DMS114 treated with DMSO at 0.1 percent for 48 hours (cell line): ENCODE measurements at regions not wholly inside any gene's neighbourhood (a gene's known extent, or its start where the extent isn't known, plus 50 kb on each side); places are given as distances from the start of the nearest gene placed in this dataset.
"Not testable (repeated sequence)": the region's sequence is repeated elsewhere in the genome, so short reads cannot be mapped to it uniquely, and the experiment has no call there.

ENCODE experiments used
- DNase-seq: peaks from one replicate; lab custom pipeline; 2025; ENCODE audit not compliant: unreplicated experiment; lab: John Stamatoyannopoulos, UW

DNA sequence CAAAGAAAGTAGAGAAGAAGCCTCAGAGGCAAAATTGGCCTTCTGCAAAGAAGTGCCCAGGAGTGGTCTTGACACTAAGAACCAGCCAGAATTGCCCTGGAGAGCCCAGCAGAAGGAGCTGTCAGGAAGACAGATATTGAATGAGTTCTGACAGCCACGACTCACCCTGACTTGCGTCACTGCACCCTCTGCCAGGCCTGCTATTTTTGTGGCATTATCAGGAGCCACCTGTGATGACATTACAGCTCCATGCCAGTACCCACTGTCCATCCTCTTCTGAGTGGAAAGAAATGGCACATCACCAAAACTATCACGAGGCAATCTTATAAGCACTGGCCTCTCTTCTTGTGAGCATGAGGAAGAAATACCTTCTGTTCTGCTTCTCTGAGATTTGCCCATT is 67.7 kb downstream of the SMIM20 start:
- DNase-seq = no peak

DNA sequence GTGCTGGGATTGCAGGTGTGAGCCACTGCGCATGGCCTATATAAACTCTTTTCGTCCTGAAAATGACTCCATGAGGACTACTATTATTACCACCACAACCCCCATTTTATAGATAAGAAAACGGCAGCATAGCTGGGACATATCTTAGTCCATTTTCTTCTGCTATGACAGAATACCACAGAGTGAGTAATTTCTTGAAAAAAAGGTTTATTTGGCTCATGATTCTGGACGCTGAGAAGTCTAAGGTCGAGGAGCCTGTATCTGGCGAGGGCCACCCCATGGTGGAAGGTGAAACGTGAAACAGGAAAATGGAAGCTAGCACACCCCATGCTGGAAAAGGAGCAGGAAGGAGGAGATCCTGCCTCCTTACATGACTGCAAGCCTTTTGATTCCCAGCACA is 68.9 kb downstream of the SMIM20 start:
- no peak for DNase-seq

DNA sequence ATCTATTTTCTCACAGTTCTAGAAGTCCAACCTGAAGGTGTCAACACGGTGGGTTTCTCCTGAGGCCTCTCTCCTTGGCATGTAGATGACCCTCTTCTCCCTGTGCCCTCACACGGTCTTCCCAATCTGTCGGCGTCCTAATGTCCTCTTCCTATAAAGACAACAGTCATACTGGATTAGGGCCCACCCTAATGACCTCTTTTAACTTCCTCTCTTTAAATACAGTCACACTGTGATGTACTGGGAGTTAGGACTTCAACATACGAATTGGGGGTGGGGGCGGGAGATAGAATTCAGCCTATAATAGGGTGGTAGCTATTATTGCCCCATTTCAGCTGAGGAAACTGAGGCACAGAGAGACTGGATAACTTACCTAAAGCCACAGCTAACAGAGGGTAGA is 70.2 kb downstream of the SMIM20 start:
- no peak for DNase-seq

DNA sequence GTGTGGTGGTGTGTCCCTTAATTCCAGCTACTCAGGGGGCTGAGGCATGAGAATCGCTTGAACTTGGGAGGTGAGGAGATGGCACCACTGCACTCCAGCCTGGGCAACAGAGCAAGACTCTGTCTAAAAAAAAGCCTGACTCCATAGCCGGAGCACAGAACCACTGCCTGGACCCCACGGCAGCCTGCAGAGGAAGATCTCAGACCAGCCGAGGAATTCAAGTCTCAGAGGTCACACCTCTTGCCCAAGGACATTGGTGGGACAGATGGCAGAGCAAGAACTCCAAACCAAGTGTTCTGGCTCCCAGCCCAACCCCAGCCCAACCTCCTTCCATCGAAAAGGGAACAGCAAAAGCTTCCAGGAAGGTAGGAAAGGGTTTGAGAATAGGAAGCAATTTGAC is 70.8 kb downstream of the SMIM20 start:
- no peak for DNase-seq

GRCh38 chr4:25986807-25987206 is 72.8 kb downstream of the SMIM20 start:
- no peak for DNase-seq

DNA sequence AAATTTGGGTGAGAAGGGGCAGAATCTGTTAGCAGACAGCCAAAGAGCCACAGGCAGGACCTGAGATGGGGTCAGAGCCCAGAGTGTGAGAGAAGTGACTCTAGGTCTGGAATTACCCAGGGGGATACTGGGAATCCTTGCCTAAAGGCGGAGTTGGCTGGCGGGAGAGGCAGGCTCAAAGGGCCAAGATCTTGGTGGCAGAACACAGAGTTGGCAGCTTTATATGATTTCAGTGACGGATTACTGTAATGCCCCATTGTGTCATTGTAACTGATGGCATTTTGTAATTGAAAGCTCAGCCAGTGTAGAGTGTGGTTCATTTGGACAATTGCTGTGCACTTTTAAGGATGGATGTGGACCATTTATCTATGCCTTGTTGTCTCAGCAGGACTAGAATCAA is 77.3 kb downstream of the SMIM20 start:
- DNase-seq = no peak

GRCh38 chr4:25993395-25994185 is 79.6 kb downstream of the SMIM20 start:
- no peak for DNase-seq

GRCh38 chr4:25994577-25994976 is 80.6 kb downstream of the SMIM20 start:
- not testable (repeated sequence) for DNase-seq

- DNase-seq = no peak
These were observed 86.4 kb downstream of the SMIM20 start for GRCh38 chr4:26000274-26000950.

DNA sequence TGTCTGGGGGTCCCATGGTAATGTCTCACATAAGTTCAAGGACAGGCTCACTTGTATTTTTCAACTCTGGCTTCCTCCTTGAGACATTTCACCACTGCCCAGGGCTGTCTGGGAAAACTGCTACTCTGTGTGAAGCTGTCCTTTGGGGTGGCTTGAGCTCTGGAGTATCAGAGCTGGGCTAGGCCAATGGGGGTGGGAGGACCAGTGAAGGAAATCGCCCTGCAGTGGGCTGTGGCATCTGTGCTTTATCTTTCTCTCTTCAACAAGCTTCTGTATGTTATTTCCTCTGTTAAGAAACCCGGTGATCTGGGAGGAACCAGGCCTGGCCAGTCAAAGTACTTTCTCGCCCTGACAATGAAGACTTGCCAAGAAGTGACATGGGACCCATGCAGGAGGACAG is 87.4 kb downstream of the SMIM20 start:
- DNase-seq = no peak

DNA sequence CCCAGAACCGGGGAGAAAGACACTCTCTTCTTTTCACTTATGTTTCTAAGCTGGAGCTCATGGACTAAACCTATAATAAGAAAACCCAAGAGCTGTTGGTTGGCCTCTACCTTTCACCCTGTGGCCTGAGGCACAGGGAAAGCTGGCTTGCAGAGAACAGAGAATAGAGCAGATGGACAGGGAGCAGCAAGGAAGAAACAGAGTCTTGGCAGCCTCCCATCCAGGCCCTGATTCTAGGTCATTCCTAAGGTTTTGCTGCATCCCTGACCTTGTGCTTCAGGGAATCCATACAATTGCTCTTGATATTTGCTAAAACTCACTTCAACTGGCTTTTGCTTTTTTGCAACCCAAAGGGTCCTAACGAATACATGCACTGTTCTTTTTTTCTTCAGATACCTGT is 87.8 kb downstream of the SMIM20 start:
- DNase-seq = no peak

DNA sequence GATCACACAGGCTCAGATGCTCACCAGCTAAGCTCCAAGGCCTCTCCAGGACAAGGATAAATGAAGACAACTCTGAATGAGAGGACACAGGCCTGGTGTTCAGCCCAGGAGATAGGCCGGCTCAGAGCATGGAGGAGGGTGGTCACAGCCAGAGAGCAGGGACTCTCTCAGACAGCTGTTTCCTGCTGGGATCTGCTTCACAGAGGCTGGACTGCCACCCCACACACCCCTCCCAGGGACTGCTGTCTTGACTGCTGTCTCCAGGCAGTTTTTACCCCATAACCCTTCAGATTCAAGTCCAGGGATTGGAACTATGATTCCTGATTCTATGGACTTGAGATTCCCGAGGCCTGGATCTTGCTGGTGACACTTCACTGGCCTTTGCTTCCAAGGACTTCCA is 89.0 kb downstream of the SMIM20 start:
- DNase-seq = no peak

- DNase-seq = no peak
These were observed 90.3 kb downstream of the SMIM20 start for GRCh38 chr4:26004290-26004689.

GRCh38 chr4:26005764-26006163 is 91.7 kb downstream of the SMIM20 start:
- no peak for DNase-seq

- DNase-seq = no peak
These were observed 94.7 kb downstream of the SMIM20 start for GRCh38 chr4:26008737-26009136.

DNA sequence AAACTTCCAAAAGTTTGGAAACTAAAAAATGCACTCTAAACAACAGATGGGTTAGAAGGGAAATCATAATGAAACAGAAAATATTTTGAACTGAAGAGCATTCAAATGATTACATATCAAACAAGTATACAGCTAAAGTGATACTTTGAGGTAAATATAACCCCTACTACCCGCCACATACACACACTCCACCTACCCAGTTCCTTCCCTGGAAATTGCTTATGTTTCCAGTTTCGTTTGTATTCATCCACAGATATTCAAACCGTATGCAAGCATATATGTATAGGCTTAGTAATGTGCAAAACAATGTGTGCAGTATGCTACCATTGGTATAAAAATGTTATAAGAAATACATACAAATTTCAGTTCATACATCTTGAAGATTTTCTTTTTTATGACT is 95.5 kb downstream of the SMIM20 start:
- no peak for DNase-seq

DNA sequence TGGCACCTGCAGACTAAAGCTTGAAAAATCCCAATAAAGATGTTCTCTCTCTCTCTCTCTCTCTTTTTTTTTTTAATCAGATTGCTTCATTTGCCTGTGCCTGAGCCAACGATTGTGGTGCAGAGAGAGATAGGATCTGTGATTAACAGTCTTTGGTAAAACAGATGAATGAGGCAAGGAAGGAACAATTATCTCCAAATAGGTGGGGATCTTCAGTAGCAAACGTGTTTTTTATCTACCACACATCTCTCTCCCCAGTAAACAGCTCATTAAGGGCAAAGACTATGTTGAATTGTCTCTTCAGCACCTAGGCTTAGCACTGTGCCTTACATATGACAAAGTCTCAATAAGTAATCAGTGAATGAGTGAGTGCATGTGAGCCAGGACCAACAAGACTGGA is 96.3 kb downstream of the SMIM20 start:
- no peak for DNase-seq

DNA sequence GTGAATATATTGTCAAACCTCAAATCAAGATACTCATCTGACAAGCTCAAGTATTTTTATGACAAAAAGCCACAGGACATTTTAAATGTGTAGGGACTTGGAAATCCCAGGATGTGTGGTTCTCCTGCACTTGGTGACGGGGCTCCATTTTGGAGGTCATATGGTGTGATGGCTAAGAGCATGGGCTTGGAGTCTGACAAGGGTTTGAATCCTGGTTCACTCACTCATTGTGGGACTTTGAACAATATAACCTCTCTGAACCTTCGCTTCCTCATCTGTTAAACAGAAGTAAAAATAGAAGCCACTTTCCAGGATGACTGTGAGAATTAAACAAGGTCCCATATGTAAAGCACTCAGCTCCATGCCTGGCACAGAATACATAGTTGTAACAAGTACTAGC is 99.6 kb downstream of the SMIM20 start:
- DNase-seq = no peak

GRCh38 chr4:26015133-26015651 is 101.2 kb downstream of the SMIM20 start:
- no peak for DNase-seq

DNA sequence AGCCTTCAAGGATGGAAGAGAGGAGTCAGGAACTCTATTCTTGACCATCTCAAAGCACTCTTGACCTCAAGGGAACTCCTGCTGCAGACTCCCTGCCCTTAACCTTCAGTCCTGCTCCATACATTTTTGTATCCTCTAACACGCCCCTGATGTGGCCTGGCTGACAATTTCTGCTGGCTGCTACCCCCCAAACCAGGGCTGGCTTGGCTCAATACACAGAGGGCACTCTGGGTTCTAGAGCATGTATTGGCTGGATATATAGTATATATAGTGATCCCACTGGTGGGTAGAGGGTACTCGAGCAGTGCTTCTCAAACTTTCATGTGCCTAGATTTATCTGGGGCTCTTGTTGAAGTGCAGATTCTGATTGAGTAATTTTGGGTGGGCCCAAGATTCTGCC is 101.9 kb downstream of the SMIM20 start:
- no peak for DNase-seq

DNA sequence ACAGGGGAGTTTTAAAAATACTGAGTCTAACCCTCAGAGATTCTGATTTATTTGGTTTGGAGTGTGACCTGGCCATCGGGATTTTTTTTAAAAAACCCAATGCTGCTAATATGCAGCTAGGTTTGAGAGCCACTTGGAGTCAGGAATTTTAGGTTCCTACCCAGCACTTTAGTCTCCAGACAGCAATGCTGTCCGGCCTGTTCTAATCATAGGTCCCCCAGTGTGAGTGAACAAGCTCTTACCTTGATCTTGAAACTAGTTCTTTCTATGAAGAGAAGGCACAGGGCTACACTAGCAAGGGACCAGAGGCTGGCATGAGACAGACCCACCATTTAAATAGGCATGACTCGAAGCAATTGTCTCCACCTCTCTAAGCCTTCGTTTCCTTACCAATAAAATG is 103.5 kb downstream of the SMIM20 start:
- DNase-seq = no peak

- DNase-seq = not testable (repeated sequence)
These were observed 104.1 kb downstream of the SMIM20 start for GRCh38 chr4:26017961-26018700.
